DMS 273 (cell line): ENCODE measurements at regions not wholly inside any gene's neighbourhood (a gene's known extent, or its start where the extent isn't known, plus 50 kb on each side); places are given as distances from the start of the nearest gene placed in this dataset.
"Not testable (repeated sequence)": the region's sequence is repeated elsewhere in the genome, so short reads cannot be mapped to it uniquely, and the experiment has no call there.

Experiments
- DNase-seq: peaks from one replicate; lab custom pipeline; 2025; ENCODE audit not compliant: unreplicated experiment; lab: John Stamatoyannopoulos, UW

DNA sequence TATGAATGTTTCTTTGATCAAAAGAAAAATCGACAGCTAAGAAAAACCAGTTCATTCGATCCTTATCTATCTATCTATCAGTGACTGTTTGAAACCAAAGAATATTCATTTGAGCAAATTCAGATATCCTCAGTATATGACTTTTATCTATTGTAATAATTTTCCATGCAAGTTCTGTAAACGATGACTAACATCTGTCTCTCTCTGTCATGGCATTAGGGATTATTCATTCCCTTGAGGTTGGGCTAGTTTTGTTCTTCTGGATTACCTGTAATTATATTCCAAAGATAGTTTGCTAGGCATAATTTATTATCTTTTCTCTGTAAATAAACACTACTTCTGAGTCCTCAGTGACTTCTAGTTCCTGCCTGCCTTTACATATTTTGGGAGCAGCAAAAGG is 497.7 kb upstream of the CDH11 start:
- DNase-seq, result no peak

DNA sequence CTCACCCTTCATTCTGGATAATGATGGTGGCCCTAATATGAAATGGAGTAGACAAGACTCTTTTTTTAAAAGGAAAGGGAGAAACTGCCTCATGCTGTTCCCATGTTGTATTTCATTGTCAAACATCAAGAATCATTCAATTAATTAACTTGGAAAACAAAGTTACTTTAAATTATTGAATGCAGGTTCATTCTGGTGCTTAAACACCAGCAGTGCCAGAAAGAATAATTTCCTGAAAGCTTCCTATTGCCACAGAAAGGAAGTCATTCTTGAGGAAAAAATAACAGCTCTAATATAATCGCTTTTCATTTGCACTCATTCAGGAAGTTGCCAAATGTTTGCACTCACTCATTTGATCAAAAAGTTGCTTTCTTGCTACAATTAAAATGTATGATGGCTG is 497.1 kb upstream of the CDH11 start:
- no peak for DNase-seq

DNA sequence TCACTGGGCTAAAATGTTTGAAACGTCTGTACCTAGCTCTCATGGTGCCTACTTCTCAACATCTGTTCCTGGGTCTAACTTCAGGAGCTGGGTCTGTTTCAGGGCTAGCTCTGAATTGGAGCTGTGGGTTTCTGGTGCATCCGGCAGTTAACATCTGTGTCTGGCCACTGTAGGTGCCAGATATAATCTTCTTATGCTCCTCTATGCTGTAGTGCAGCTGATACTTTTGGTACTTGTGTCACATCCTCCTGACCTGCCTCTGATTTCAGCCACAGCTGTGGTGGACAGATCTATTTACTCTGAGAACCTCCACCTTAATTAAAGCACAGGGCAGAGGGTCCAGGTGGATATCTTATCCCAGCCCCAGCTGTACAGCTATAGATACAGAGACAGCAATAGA is 496.5 kb upstream of the CDH11 start:
- no peak for DNase-seq

DNA sequence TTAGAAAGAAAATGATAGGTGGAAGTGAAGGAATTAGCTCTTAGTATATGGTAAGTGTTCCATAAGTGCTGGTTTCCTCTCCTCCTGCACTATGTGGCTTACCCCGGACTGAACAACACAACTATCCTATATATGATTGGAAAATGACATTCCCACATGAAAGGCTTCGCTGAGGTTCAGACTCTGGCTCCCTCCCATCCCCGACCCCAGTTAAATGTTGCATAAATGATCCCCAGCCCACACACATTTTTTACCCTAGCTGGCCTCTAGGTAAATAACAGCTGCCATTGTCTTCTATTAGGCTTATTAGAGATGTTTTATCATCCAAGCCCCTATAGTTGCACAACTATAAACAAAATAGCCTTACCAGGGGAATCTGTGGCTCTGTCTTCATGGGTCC is 495.6 kb upstream of the CDH11 start:
- no peak for DNase-seq

DNA sequence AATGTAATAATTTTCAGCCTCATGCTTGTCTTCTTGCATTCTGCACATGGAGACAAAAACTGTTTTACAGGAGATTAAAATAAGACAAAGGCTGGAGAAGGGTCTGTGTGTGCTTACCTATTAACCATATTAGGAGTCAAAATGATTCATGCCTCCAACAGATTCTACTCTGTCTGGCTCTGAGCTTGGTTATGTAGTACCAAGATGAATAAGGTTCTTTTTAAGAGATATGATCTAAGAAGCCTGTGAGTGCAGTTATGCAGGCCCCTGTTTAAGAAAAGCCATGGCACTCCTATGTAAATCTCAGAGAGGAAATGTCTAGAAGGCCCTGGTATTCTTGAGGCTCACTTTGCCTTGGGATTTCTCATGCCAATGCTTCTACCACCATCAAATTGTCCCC is 486.6 kb upstream of the CDH11 start:
- DNase-seq, result no peak

DNA sequence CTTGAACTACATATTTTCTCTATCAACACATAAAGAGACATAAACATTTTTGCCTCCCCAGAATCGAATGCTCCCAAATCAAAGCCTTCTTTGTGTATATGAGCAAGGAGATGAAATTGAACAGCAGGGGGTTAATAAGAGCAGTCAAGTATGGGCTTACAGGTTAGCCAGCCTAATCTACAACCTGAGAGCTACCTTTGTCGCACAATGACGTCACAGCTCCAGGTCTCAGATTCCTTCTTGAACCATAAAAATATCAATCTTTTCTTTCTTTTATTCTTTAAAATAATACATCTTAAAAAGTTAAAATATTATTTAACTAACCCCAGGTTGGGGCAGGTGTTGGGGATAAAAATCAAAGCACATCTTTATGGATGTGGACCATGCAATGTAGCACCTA is 482.9 kb upstream of the CDH11 start:
- DNase-seq, result no peak

DNA sequence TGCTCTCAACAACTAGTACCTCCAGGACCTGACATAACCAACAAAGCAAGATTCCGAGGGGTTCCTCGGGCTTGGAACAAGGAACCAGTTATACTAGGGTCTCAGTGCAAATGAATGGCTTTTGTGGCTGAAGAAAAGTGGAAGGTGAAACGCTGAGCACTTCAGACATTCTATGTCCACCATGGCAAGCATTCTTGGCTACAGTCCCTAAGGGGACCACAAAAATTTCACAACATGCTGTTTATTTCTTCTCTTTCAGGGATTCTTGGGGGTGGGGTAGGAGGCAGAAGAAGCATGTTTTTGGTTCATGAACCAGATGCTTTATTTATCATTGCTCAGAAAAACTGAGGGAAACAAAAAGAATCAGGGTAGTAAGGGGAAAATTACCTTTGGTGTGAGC is 479.9 kb upstream of the CDH11 start:
- DNase-seq, result no peak

DNA sequence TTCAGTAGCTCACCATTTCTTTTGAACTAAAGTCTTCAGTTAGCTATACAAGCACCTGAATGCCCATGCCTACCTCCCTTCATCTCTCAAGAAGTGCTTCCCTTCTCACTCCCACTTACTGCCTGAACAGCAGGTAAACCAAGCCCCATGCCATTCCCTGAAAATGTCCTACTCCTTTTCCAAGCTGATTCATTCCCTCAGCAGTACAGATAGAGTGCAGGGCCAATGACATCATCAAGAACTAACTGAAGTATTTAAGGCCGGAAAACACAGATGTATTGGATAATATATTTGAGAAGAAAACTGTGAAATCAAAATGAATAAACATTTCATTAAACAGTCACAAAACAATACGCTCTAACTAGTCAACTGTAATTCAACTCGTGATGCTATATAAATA is 478.8 kb upstream of the CDH11 start:
- DNase-seq, result no peak

DNA sequence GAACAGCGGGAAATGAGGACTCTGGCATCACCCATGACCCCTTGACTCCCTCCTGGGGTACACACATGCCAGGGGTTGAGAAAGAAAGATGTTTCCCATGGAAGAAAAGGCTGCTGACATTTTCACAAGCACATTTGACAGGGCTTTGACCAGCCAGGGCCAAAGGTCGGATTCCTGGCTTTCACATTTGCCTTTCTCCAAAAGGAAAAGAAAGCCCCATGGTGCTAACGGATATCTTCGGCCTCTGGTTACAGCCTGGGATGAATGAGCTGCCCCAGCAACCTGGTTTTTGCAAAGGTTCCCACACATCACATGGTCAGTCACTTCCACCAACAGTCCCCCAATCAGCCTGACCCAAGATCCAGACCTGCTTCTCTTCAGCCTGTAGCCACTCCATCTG is 478.2 kb upstream of the CDH11 start:
- DNase-seq, result no peak

DNA sequence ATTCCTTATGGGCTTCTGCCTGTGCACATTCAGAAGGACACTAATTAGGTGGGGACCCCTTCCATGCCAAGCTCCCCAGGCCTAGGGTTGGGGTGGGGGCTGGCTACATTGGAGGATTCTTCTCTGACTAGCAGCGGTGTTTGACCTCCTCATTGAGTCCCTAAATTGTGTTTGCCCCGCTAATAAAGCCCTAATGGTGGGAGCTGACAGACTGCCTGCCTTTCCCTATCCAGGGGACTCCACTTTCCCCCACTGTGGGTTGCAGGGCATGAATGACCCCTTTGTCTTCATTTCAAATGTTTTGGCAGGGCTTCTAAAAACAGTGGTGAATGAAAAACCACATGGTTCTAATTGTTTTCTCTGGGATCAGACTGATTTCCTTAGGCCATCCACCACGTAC is 476.8 kb upstream of the CDH11 start:
- DNase-seq, result no peak

DNA sequence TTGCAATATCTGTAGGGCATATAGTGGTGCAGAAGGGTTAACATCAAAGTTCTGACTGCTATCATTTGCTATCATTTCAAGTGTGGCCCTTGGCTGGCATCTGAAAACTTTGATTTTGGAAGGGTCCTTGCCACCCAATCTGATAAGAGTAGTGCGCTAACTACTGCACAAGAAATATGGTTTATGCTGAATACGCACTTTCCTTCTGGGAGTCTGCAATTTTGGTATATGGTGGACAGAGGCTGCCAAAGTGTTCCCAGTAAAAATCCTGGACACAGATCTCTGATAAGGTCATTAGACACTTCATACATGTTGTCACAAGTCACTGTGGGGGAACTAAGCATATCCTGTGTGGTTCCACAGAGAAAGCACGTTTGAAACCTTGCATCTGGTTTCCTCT is 461.6 kb upstream of the CDH11 start:
- no peak for DNase-seq

DNA sequence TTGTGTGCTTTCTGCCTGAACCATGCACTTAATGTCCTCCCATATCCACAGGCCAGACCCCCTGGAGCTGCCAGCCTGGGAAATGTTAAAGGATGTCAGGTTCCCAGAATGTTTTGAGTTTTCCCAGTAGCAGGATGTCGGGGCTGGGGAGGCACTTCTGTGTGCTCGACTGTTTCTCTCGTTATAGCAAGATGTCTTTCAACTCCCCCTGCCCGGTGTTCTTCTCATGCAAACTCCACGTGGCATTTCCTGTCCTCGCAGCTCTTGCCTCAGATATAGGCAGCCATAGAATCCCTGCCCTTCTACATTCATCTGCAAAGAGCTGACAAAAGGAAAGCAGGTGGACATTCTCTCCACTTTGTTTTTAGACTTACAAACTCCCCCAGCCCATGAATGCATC is 457.2 kb upstream of the CDH11 start:
- no peak for DNase-seq

DNA sequence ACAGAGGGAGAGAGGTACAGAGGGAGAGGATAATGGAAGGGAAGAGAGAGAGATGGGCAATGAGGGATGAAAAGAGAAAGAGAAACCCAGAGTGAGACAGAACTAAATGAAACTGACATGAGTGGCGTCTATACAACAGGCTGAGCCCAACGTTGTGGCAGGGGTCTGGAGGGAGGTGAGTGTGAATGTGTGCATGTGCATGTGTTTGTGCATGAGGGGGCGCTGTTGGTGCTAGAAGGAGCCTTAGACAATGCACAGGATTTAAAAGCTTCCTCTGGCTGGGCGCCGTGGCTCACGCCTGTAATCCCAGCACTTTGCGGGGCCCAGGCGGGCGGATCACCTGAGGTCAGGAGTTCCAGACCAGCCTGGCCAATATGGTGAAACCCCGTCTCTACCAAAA is 454.8 kb upstream of the CDH11 start:
- DNase-seq, result no peak

DNA sequence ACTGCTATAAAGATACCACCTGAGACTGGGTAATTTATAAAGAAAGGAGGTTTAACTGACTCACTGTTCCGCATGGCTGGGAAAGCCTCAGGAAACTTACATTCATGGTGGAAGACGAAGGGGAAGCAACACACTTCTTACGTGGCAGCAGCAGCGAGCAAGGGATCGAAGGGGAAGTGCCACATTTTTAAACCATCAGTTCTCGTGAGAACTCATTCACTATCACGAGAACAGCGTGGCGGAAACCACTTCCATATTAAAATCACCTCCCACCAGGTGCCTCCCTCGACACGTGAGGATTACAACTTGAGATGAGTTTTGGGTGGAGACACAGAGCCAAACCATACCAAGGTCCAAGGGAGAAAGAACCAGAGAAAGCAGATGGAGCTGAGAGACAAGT is 454.3 kb upstream of the CDH11 start:
- DNase-seq, result no peak

DNA sequence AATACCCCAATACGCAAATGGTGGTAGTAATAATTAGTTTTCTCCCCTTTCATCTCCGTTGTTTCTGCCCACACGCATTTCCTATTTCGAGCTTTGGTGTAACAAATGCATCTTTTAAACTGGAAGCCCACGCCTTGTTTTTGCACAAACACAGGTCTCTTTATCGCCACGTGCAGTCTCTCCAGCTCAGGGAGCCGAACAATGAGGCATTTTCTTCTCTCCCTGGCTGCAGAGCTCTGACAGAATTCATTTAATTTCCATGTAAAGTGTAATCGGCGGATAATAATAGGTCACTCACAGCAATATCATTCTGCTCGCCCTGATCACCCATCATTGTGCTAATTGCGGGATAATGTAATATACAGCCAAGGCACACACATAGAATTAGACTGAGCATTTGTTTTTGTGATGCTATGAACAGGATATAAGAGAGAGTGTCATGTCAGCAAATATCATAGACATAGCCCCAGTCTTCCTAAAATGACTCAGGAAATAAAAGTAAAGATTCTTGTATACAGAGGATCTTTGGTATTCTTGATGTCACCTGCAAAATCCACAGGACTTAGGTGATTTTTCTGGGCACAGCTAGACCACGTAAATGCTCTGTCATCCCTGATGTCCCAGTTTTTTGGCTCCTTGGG is 452.6 kb upstream of the CDH11 start:
- DNase-seq, result no peak

DNA sequence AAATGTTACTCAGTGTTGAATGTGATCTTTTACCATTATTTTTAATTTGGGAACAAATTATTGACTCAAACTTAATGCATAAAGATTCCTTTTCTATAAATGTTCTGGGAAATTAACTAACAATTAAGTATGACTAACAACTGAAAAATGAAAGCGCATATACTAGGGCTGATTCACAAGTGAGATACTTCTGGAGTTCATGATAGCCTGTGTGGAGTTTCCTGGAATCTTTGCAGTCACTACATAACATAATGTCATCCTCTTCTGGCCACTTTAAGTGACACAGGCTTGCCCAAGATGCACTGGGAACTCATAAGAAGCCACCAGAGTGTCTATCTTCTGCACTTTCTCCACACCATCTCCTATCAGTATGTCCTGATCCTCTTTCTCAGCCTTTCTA is 450.3 kb upstream of the CDH11 start:
- no peak for DNase-seq

DNA sequence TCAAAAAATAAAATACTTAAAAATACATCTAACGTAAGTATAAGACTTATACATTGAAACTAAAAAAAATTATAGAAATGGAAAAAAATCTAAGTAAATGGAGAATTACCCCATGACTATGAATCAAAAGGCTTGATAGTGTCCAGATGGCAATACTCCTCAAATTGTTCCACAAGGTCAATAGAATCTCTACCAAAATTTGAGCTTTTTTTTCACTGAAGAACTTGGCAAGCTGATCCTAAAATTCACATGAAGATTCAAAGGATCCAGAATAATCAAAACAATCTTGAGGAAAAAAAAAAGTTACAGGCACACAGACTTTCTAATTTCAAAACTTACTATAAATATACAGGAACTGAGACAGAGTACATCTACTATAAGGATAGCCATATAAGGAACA is 448.4 kb upstream of the CDH11 start:
- DNase-seq, result no peak

DNA sequence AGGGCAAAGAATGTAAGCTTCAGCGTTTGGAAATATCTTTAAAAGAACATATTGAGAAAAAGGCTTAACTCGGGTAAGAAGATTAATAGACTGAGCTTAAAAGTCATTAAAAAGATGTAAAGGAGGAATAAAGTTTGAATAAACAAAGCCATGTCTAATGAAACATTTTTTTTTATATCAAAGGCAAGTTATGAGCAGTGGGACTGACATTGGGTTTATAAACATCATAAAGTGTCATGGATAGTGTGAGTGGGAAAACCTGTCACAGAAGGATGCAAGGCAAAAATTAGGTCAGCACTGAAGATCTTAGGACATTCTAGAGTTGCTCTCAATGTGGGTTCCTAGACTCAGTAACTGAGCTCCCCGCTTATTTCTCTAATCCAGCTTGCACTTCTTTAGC is 438.0 kb upstream of the CDH11 start:
- DNase-seq, result no peak

DNA sequence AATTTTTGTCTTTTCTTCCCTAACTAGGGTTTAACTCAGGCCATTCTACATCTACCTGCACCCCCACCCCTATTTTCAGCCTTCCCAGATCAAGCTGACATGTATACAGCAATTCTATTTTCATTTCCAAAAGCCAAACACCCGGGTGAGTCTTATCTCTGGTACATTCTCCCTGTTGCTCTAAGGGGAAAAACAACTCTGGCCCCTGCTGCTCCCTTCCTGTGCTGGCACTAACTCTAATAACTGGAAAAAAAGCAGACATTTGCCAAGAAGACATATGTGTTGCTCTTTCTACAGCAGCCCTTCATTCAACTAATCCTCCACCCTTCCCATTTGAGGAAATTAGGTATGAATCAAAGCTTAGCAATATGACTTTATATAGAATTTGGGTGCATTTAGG is 427.8 kb upstream of the CDH11 start:
- DNase-seq, result not testable (repeated sequence)

DNA sequence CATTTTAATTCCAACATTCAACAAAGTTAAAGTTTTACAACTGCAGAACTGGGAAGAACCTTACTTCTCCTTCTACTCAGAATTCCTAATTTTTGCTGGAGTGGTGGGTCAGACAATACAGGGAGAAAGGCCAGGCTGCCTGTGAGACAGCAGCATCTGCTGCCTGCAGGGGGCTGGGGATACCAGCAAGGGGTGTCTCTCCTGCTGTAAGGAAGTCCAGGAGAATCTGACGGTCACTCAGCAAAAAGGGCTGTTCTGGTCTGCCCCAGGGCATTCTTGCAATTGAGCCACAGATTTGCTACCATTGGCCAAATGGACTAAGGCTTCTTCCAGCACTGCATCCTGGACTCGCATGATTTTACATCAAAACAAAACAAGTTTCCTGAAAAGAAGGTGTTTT is 426.6 kb upstream of the CDH11 start:
- no peak for DNase-seq

DNA sequence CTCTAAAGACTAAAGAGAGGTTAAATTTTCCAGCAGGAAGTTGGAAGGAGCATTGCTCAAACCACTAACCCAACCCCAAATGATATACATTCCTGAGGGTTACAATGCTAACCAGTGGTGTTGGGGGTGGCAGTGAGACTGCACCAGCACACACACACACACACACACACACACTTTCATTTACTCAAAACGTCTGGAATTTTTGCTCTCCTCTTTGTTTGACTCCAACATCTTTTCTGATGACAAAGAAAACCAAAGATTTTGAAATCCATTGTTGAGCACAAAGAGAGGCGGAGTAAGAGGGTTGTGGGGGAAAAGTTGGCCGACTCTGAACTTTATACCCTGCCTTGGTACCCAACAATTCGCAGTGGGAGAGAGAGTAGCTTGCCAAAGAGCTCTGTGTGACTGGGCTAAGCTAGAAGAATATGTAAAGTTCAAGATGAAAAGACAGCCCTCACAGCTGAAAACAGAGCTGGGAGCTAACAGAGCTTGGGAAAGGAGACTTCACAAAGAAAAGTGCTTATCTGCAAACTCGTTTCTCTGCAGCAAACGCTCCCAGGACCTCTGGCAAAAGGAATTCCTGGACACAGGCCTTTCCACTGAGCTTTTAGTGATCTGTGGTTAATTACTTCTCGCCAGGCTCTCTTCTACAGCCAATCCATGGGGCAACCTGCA is 426.0 kb upstream of the CDH11 start:
- DNase-seq, result no peak

DNA sequence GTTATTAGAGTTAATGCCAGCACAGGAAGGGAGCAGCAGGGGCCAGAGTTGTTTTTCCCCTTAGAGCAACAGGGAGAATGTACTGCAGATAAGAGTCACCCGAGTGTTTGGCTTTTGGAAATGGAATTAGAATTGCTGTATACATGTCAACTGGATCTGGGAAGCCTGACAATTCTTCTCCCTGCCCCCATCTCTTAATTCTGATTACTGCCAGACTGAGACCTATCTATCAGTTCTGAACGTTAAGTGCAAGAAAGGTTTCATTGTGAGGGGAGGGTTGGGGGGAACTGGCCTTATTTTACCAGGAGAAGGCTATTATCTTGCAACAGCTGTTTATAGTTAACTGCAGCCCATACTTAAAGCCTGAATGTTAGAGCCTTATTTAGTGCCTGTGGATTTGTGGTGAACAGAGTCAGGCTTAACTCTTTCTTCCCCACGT is 424.5 kb upstream of the CDH11 start:
- no peak for DNase-seq

DNA sequence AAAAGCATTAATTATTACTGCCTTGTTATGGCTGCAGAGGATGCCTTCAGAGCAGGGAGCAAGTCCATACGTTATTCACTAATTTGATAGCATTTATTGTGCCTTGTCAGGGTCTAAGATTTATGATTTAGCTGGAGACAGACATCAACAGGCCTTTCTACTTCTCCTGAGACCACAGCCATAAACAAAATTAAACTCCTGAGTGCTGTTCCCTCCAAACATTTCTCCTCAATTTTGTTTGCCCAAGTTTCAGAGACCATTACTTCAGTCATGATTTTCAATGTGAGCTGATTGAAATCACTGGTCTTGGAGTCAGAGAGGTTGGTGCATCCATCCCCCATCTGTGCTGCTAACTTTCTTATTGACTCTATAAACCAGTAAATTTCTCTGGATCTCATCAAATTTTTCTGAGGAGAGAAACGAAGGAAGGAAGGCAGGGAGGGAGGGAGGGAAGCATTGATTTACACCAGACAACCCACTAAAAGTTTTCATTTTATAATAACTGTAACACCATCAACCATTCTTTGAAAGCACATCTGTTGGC is 423.6 kb upstream of the CDH11 start:
- no peak for DNase-seq
